ENCODE measurements at regions not wholly inside any gene's neighbourhood (a gene's known extent, or its start where the extent isn't known, plus 50 kb on each side); places are given as distances from the start of the nearest gene placed in this dataset.

- H3K27me3 Mint-ChIP-seq (ENCODE audit: unreplicated experiment), result peaks cover 8% of the 10 kb centered on the region
- DNase-seq (ENCODE audit: extremely low spot score, unreplicated experiment), result no peak
- no peak for TF ChIP-seq CTCF (IDR thresholded peaks at IDR 0.05)
- H3K4me3 Mint-ChIP-seq (ENCODE audit: unreplicated experiment), result no peak overlapping the region
- no peak overlapping the region for H3K27ac Mint-ChIP-seq (ENCODE audit: unreplicated experiment)
- H3K4me1 Mint-ChIP-seq (ENCODE audit: unreplicated experiment), result no peaks in the 10 kb centered on the region
- no peaks in the 10 kb centered on the region for H3K36me3 Mint-ChIP-seq (ENCODE audit: unreplicated experiment)
- peaks cover 15% of the 10 kb centered on the region for H3K9me3 Mint-ChIP-seq (ENCODE audit: unreplicated experiment)
These were observed 162.1 kb upstream of the LHX5 start for GRCh38 chr12:113633678-113634332.

- Mint-ChIP-seq H3K4me3 (ENCODE audit: unreplicated experiment) (no peak overlapping the region), H3K27me3 (ENCODE audit: unreplicated experiment) (no peaks in the 10 kb centered on the region), H3K36me3 (ENCODE audit: unreplicated experiment) (no peaks in the 10 kb centered on the region), H3K9me3 (ENCODE audit: unreplicated experiment) (peaks cover 28% of the 10 kb centered on the region), H3K27ac (ENCODE audit: unreplicated experiment) (no peak overlapping the region), H3K4me1 (ENCODE audit: unreplicated experiment) (no peaks in the 10 kb centered on the region)
- DNase-seq (ENCODE audit: extremely low spot score, unreplicated experiment), result no peak
- TF ChIP-seq CTCF (IDR thresholded peaks at IDR 0.05), result no peak
These were observed 159.0 kb upstream of the LHX5 start for GRCh38 chr12:113630625-113631024.

- no peaks in the 10 kb centered on the region for H3K27me3 Mint-ChIP-seq (ENCODE audit: unreplicated experiment)
These were observed 153.8 kb upstream of the LHX5 start for GRCh38 chr12:113625499-113625898.

GRCh38 chr12:113622410-113622809 is 150.7 kb upstream of the LHX5 start:
- H3K27me3 Mint-ChIP-seq (ENCODE audit: unreplicated experiment), result no peaks in the 10 kb centered on the region
- H3K4me3 Mint-ChIP-seq (ENCODE audit: unreplicated experiment), result no peak overlapping the region
- H3K36me3 Mint-ChIP-seq (ENCODE audit: unreplicated experiment), result no peaks in the 10 kb centered on the region

More at GRCh38 chr12:113625499-113625898, 153.8 kb upstream of the LHX5 start:
- no peak overlapping the region for H3K27ac Mint-ChIP-seq (ENCODE audit: unreplicated experiment)
- H3K4me1 Mint-ChIP-seq (ENCODE audit: unreplicated experiment), result no peaks in the 10 kb centered on the region
- H3K9me3 Mint-ChIP-seq (ENCODE audit: unreplicated experiment), result peaks cover 27% of the 10 kb centered on the region
- H3K4me3 Mint-ChIP-seq (ENCODE audit: unreplicated experiment), result no peak overlapping the region
- DNase-seq (ENCODE audit: extremely low spot score, unreplicated experiment), result no peak
- no peaks in the 10 kb centered on the region for H3K36me3 Mint-ChIP-seq (ENCODE audit: unreplicated experiment)
- no peak for TF ChIP-seq CTCF (IDR thresholded peaks at IDR 0.05)

More at GRCh38 chr12:113622410-113622809, 150.7 kb upstream of the LHX5 start:
- no peak overlapping the region for H3K27ac Mint-ChIP-seq (ENCODE audit: unreplicated experiment)
- H3K9me3 Mint-ChIP-seq (ENCODE audit: unreplicated experiment), result peaks cover 8% of the 10 kb centered on the region
- no peak for TF ChIP-seq CTCF (IDR thresholded peaks at IDR 0.05)
- no peaks in the 10 kb centered on the region for H3K4me1 Mint-ChIP-seq (ENCODE audit: unreplicated experiment)
- no peak for DNase-seq (ENCODE audit: extremely low spot score, unreplicated experiment)

All from osteocyte (in vitro differentiated cells).